SK-N-SH (cell line): ENCODE measurements at regions not wholly inside any gene's neighbourhood (a gene's known extent, or its start where the extent isn't known, plus 50 kb on each side); places are given as distances from the start of the nearest gene placed in this dataset.

Experiments used
- EP300 ChIP-seq, 2 experiments: IDR thresholded peaks; 2 replicates each; pipeline versions ENCODE4 v1.4.0 to v1.6.1; 2012; ENCODE audit warnings: borderline replicate concordance in 1 of 2, low read depth in 1 of 2, low read length in 1 of 2
- TF ChIP-seq, protein P1 (sequence below): fragments of 200-600 bp; sonication (generic); IDR thresholded peaks from 2 replicates; pipeline ENCODE4 v1.6.1; 2017; ENCODE audit warnings: antibody characterized with exemption, mild to moderate bottlenecking, moderate library complexity

DNA sequence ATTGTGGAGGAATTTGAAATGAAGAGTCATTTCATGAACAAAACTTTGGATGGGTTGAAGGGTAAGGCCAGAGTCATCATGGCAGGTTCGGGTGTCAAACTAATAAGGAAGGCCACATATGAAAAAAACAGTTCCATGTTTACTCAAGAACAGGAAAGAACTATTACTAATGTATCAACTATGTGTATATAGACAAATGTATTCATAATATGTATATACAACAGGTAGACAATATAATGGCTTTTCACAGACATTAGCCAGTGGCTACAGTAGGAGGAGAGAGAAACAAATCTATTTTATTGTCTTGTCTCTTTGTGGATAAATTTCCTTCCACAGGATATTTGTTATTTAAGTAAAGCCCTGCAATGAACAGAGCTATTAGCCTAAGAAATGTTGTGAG lies 101.1 kb downstream of the CBLL2 start:
- TF ChIP-seq, protein P1, sequence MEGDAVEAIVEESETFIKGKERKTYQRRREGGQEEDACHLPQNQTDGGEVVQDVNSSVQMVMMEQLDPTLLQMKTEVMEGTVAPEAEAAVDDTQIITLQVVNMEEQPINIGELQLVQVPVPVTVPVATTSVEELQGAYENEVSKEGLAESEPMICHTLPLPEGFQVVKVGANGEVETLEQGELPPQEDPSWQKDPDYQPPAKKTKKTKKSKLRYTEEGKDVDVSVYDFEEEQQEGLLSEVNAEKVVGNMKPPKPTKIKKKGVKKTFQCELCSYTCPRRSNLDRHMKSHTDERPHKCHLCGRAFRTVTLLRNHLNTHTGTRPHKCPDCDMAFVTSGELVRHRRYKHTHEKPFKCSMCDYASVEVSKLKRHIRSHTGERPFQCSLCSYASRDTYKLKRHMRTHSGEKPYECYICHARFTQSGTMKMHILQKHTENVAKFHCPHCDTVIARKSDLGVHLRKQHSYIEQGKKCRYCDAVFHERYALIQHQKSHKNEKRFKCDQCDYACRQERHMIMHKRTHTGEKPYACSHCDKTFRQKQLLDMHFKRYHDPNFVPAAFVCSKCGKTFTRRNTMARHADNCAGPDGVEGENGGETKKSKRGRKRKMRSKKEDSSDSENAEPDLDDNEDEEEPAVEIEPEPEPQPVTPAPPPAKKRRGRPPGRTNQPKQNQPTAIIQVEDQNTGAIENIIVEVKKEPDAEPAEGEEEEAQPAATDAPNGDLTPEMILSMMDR = no peak
- no peak for TF ChIP-seq EP300 (IDR thresholded peaks at IDR 0.05; ENCODE audit: borderline replicate concordance in 1 of 2, low read depth in 1 of 2, low read length in 1 of 2)
